ENCODE measurements at regions not wholly inside any gene's neighbourhood (a gene's known extent, or its start where the extent isn't known, plus 50 kb on each side); places are given as distances from the start of the nearest gene placed in this dataset.
"Not testable (repeated sequence)": the region's sequence is repeated elsewhere in the genome, so short reads cannot be mapped to it uniquely, and the experiment has no call there.

DNA sequence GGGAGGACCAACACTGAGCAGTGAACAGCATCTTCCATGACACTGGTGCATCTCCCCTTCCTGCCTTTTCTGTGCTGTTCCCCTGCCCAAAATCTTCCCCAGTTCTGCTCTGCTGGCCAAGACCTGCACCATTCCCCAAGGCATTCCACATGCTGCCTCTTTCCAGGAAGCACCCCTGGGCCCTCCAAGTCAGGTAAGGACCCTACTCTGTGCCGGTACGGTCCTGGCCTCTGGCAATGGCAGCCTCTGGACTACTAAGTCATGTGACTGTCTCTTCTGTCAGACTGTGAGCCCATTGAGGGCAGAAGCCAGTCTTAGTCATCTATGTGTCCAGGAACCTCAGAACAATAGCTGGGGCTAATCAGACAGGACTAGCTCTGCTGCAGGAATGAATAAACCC, 282.0 kb downstream of the MYCN start:
- no peak overlapping the region for H3K27ac ChIP-seq
- H3K4me3 ChIP-seq, result no peak overlapping the region
- H3K27me3 ChIP-seq, result peaks cover 30% of the 10 kb centered on the region
- H3K36me3 ChIP-seq, result no peaks in the 10 kb centered on the region
- H3K9me3 ChIP-seq, result no peaks in the 10 kb centered on the region
- no peak for DNase-seq (ENCODE audit: low spot score in 2 of 2)
- H3K4me1 ChIP-seq, result peaks cover 8% of the 10 kb centered on the region
- WGBS, result no CpG with 5 or more reads among the region's 2 CpGs
- TF ChIP-seq EP300 (IDR thresholded peaks at IDR 0.05), result no peak
- TF ChIP-seq, protein P1, sequence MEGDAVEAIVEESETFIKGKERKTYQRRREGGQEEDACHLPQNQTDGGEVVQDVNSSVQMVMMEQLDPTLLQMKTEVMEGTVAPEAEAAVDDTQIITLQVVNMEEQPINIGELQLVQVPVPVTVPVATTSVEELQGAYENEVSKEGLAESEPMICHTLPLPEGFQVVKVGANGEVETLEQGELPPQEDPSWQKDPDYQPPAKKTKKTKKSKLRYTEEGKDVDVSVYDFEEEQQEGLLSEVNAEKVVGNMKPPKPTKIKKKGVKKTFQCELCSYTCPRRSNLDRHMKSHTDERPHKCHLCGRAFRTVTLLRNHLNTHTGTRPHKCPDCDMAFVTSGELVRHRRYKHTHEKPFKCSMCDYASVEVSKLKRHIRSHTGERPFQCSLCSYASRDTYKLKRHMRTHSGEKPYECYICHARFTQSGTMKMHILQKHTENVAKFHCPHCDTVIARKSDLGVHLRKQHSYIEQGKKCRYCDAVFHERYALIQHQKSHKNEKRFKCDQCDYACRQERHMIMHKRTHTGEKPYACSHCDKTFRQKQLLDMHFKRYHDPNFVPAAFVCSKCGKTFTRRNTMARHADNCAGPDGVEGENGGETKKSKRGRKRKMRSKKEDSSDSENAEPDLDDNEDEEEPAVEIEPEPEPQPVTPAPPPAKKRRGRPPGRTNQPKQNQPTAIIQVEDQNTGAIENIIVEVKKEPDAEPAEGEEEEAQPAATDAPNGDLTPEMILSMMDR (IDR thresholded peaks at IDR 0.05), result no peak
- no peak for TF ChIP-seq POLR2A (IDR thresholded peaks at IDR 0.05)
- TF ChIP-seq POLR2AphosphoS5 (IDR thresholded peaks at IDR 0.05), result no peak

DNA sequence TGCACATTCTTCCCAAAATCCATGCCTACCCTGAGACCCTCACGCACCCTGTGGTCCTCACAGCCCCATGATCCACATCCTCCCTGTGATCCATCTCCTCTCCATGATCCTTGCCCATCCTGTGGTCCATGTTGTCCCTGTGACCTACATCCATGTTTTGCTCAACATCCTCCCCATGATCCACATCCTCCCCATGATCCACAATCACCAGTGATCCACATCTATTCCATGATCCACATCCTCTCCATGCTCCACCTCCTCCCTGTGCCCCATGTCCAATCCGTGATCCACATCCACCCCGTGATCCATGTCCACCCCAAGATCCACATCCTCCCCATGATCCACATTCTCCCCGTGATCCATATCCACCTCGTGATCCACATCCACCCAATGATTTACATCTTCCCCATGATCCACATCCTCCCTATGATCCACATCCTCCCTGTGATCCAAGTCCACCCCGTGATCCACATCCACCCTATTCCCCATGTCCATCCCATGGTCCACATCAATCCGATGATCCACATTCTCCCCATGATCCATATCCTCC, 281.2 kb downstream of the MYCN start:
- TF ChIP-seq, protein P1 (IDR thresholded peaks at IDR 0.05), result no peak
- no peak for TF ChIP-seq POLR2AphosphoS5 (IDR thresholded peaks at IDR 0.05)
- TF ChIP-seq EP300 (IDR thresholded peaks at IDR 0.05), result no peak
- no peak for TF ChIP-seq POLR2A (IDR thresholded peaks at IDR 0.05)
- Histone ChIP-seq H3K9me3 (no peaks in the 10 kb centered on the region), H3K27me3 (peaks cover 26% of the 10 kb centered on the region), H3K4me3 (no peak overlapping the region), H3K4me1 (peaks cover 2% of the 10 kb centered on the region), H3K27ac (no peak overlapping the region), H3K36me3 (no peaks in the 10 kb centered on the region)
- DNase-seq (ENCODE audit: low spot score in 2 of 2), result no peak
- 81% methylated on average over 7 of the region's 7 CpGs for WGBS

DNA sequence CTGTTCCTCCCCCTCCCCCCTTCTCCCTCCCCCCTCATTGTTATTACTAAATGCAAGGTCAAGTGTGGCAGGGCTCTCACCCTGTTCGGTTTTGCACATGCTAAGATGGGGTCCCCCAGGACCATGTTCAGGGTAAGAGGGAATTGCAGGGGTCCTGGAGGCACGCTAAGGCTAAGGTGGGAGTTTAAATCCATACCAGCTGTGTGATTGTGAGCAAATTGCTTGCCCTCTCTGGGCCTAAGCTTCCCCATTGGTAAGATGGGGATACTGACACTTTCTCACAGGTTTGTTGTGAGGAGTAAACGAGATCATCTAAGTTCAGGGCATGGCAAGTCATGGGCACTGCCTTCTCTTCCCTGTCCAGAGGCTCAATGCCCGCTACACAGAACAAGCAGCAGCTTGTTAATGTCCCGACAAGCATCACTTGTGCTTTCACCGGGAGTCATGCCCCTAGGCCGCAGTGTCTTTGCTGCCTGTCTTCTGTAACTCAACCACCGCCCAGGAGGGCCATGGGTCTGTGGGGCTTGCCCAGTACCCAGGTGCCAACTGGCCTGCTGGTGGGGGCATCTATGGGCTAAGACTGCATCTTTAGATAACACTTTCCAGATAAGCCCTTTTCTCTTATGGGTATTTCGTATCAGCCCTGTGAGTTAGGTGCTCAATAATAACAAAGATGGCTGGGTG, 279.1 kb downstream of the MYCN start:
- TF ChIP-seq POLR2AphosphoS5 (IDR thresholded peaks at IDR 0.05), result no peak
- no peak for TF ChIP-seq POLR2A (IDR thresholded peaks at IDR 0.05)
- no peak for TF ChIP-seq EP300 (IDR thresholded peaks at IDR 0.05)
- TF ChIP-seq, protein P1 (IDR thresholded peaks at IDR 0.05), result no peak

DNA sequence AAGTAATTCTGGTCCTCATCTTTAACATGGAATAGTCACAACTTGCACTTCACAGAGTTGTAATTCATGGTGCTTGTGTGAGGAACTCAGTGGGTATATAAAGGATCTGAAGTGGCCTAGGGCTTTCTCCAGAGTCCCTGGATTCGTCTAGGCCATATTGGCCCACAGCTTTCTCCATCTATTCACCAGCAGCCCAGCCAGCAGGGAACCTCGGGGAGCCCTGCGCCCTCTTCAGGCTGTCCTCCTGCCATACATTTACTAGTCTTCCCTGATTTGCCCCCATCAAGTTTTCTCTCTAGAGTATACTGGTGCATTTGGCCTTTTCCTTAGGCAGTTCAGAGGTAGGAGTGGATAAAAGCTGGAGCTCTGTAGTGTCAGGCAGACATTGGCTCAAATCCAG, 278.3 kb downstream of the MYCN start:
- DNase-seq (ENCODE audit: low spot score in 2 of 2), result no peak
- H3K4me3 ChIP-seq, result no peak overlapping the region
- no peaks in the 10 kb centered on the region for H3K36me3 ChIP-seq
- H3K4me1 ChIP-seq, result no peaks in the 10 kb centered on the region
- WGBS, result 32% methylated on average over 3 of the region's 3 CpGs
- H3K27me3 ChIP-seq, result peaks cover 19% of the 10 kb centered on the region
- H3K27ac ChIP-seq, result no peak overlapping the region
- H3K9me3 ChIP-seq, result no peaks in the 10 kb centered on the region
- TF ChIP-seq, protein P1 (IDR thresholded peaks at IDR 0.05), result peak in 1 of 2 donors; percentile 12
- TF ChIP-seq EP300 (IDR thresholded peaks at IDR 0.05), result no peak

More for the DNA sequence above, 279.1 kb downstream of the MYCN start:
- H3K27me3 ChIP-seq, result peaks cover 22% of the 10 kb centered on the region
- H3K4me1 ChIP-seq, result no peaks in the 10 kb centered on the region
- H3K27ac ChIP-seq, result no peak overlapping the region
- DNase-seq (ENCODE audit: low spot score in 2 of 2), result peak in 1 of 2 donors; percentile 52
- 79% methylated on average over 9 of the region's 9 CpGs for WGBS
- H3K4me3 ChIP-seq, result no peak overlapping the region
- H3K36me3 ChIP-seq, result no peaks in the 10 kb centered on the region
- no peaks in the 10 kb centered on the region for H3K9me3 ChIP-seq

DNA sequence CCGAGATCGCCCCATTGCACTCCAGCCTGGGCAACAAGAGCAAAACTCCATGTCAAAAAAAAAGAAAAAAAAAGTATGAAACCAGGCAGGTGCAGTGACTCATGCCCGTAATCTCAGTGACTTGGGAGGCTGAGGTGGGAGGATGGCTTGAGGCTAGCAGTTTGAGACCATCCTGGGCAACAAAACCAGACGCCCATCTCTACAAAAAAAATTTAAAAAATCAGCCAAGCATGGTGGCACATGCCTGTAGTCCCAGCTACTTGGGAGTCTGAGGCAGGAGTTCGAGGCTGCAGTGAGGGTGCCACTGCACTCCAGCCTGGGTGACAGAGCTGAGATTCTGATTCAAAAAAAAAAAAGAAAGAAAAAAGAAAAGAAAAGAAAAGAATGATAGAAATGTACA, 277.8 kb downstream of the MYCN start:
- H3K9me3 ChIP-seq, result no peaks in the 10 kb centered on the region
- WGBS, result 74% methylated on average over 5 of the region's 5 CpGs
- H3K4me3 ChIP-seq, result no peak overlapping the region
- TF ChIP-seq POLR2A (IDR thresholded peaks at IDR 0.05) (no peak), EP300 (IDR thresholded peaks at IDR 0.05) (no peak), POLR2AphosphoS5 (IDR thresholded peaks at IDR 0.05) (no peak)
- TF ChIP-seq, protein P1 (IDR thresholded peaks at IDR 0.05), result no peak
- no peaks in the 10 kb centered on the region for H3K4me1 ChIP-seq
- DNase-seq (ENCODE audit: low spot score in 2 of 2), result no peak
- H3K27ac ChIP-seq, result no peak overlapping the region
- H3K36me3 ChIP-seq, result no peaks in the 10 kb centered on the region
- H3K27me3 ChIP-seq, result peaks cover 17% of the 10 kb centered on the region

DNA sequence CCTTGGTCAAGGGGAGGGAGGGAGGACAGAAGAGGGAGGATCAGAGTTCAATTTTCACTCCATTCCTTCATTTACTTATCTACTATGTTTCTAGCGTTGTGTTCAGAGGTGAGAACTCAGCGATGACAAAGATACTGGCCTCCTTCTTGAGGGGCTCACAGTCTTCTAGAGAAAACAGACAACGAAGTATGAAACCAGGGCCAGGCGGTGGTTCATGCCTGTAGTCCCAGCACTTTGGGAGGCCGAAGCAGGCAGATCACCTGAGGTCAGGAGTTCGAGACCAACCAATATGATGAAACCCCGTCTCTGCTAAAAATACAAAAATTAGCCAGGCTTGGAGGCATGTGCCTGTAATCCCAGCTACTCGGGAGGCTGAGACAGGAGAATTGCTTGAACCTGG, 277.4 kb downstream of the MYCN start:
- not testable (repeated sequence) for H3K36me3 ChIP-seq; H3K4me3 ChIP-seq; H3K9me3 ChIP-seq; DNase-seq (ENCODE audit: low spot score in 2 of 2); H3K27ac ChIP-seq; H3K4me1 ChIP-seq
- H3K27me3 ChIP-seq, result peaks cover 15% of the 10 kb centered on the region
- WGBS, result 93% methylated on average over 8 of the region's 8 CpGs
